Naive thymus-derived CD4-positive, alpha-beta T cell (primary cell): ENCODE measurements at regions not wholly inside any gene's neighbourhood (a gene's known extent, or its start where the extent isn't known, plus 50 kb on each side); places are given as distances from the start of the nearest gene placed in this dataset.
"Not testable (repeated sequence)": the region's sequence is repeated elsewhere in the genome, so short reads cannot be mapped to it uniquely, and the experiment has no call there.

Experiments used
- ATAC-seq: fragments of 150-1000 bp; cut with Tn5 transposase; 2 replicates; pipeline ENCODE4 v1.10.0; 2021; ENCODE audit warnings: mild to moderate bottlenecking, moderate library complexity
- CTCF ChIA-PET: fragments of 350-600 bp; sonication (Branson Sonifier 250); formaldehyde crosslinking; loops from one replicate; lab custom pipeline; 2021; ENCODE audit warnings: antibody characterized with exemption; lab: Charles Lee
- POLR2A ChIA-PET: fragments of 350-600 bp; sonication (Branson Sonifier 250); formaldehyde crosslinking; loops from one replicate; lab custom pipeline; 2021; ENCODE audit warnings: antibody characterized with exemption, inconsistent platforms; lab: Charles Lee
- DNase-seq, 9 donors: peaks; one replicate each; pipeline versions ENCODE4 v3.0.0 to v3.0.0-alpha.2; 2020 to 2022; ENCODE audit warnings: mixed read lengths in 1 of 9
- H3K27ac ChIP-seq: one replicate; pipeline ENCODE4 v1.7.0; 2013; ENCODE audit warnings: mild to moderate bottlenecking, low read depth, low read length, moderate library complexity
- H3K27me3 ChIP-seq, 2 donors: one replicate each; pipeline ENCODE4 v1.7.0; 2013; ENCODE audit warnings: low read length in 2 of 2, mild to moderate bottlenecking in 2 of 2, moderate library complexity in 2 of 2; ENCODE audit not compliant: control insufficient read depth in 2 of 2, insufficient read depth in 2 of 2
- H3K36me3 ChIP-seq, 3 experiments: 1 replicate in 2 of 3; 2 replicates in 1 of 3; pipeline ENCODE4 v1.7.0; 2013; ENCODE audit warnings: low read length in 3 of 3, mild to moderate bottlenecking in 3 of 3, moderate library complexity in 1 of 3; ENCODE audit not compliant: insufficient read depth in 3 of 3, control insufficient read depth in 2 of 3
- H3K4me1 ChIP-seq, 2 donors: one replicate each; pipeline ENCODE4 v1.7.0; 2013; ENCODE audit warnings: low read length in 2 of 2, mild to moderate bottlenecking in 2 of 2, moderate library complexity in 1 of 2; ENCODE audit not compliant: control insufficient read depth in 2 of 2, insufficient read depth in 2 of 2
- H3K4me3 ChIP-seq: 2 replicates; pipeline ENCODE4 v1.7.0; 2013; ENCODE audit warnings: mild to moderate bottlenecking, low read length
- H3K9me3 ChIP-seq, 3 experiments: 1 replicate in 2 of 3; 2 replicates in 1 of 3; pipeline ENCODE4 v1.7.0; 2013; ENCODE audit warnings: low read length in 3 of 3; ENCODE audit not compliant: control insufficient read depth in 2 of 3
- H3K27ac Mint-ChIP-seq, 9 donors: one replicate each; pipeline ENCODE4 v1.8.0; 2020 to 2022; ENCODE audit warnings: mixed read lengths in 9 of 9, mild to moderate bottlenecking in 8 of 9, moderate library complexity in 5 of 9, inconsistent platforms in 2 of 9
- H3K27me3 Mint-ChIP-seq, 5 donors: one replicate each; pipeline ENCODE4 v1.8.0; 2021 to 2022; ENCODE audit warnings: mixed read lengths in 5 of 5, mild to moderate bottlenecking in 1 of 5
- H3K36me3 Mint-ChIP-seq, 5 donors: one replicate each; pipeline ENCODE4 v1.8.0; 2020 to 2022; ENCODE audit warnings: mixed read lengths in 5 of 5, mild to moderate bottlenecking in 3 of 5, inconsistent platforms in 1 of 5
- H3K4me1 Mint-ChIP-seq, 7 donors: one replicate each; pipeline ENCODE4 v1.8.0; 2020 to 2022; ENCODE audit warnings: mixed read lengths in 7 of 7, mild to moderate bottlenecking in 3 of 7, inconsistent platforms in 1 of 7
- H3K4me3 Mint-ChIP-seq, 10 donors: one replicate each; pipeline ENCODE4 v1.8.0; 2020 to 2022; ENCODE audit warnings: mild to moderate bottlenecking in 10 of 10, mixed read lengths in 10 of 10, moderate library complexity in 6 of 10, inconsistent platforms in 2 of 10
- H3K9me3 Mint-ChIP-seq, 11 donors: one replicate each; pipeline ENCODE4 v1.8.0; 2020 to 2022; ENCODE audit warnings: mixed read lengths in 11 of 11, mild to moderate bottlenecking in 4 of 11, inconsistent platforms in 1 of 11, moderate library complexity in 1 of 11
- intact Hi-C, 2 donors: fragments of 100-400 bp; cut with micrococcal nuclease; formaldehyde crosslinking; loops; one replicate each; pipeline ENCODE4 v1.15.1; 2023

GRCh38 chr4:130736436-130737185 lies 1640.7 kb downstream of the C4orf33 start:
- Mint-ChIP-seq H3K36me3 (no peaks in the 10 kb centered on the region), H3K4me3 (no peak overlapping the region), H3K27me3 (no peaks in the 10 kb centered on the region), H3K4me1 (no peaks in the 10 kb centered on the region), H3K9me3 (peaks cover 0 to 27% (median 8%) of the 10 kb centered on the region in 11 donors), H3K27ac (no peak overlapping the region)
- CTCF ChIA-PET, result no interaction called here
- intact Hi-C loops, result no loop called here
- DNase-seq (no peak), ATAC-seq (no peak)
- no peaks in the 10 kb centered on the region for H3K27me3 ChIP-seq
- H3K36me3 ChIP-seq, result no peaks in the 10 kb centered on the region
- no peak overlapping the region for H3K4me3 ChIP-seq
- H3K9me3 ChIP-seq, result peaks cover 0 to 10% (median 0%) of the 10 kb centered on the region in 3 experiments
- POLR2A ChIA-PET, result no interaction called here
- no peaks in the 10 kb centered on the region for H3K4me1 ChIP-seq
- H3K27ac ChIP-seq, result no peak overlapping the region

- H3K9me3 Mint-ChIP-seq, result peaks cover 0 to 23% (median 7%) of the 10 kb centered on the region in 11 donors
- intact Hi-C loops, result no loop called here
- Histone ChIP-seq H3K4me1 (no peaks in the 10 kb centered on the region), H3K27me3 (no peaks in the 10 kb centered on the region), H3K36me3 (no peaks in the 10 kb centered on the region), H3K27ac (no peak overlapping the region), H3K4me3 (no peak overlapping the region), H3K9me3 (peaks cover 0 to 10% (median 0%) of the 10 kb centered on the region in 3 experiments)
- ATAC-seq (no peak), DNase-seq (no peak)
- CTCF ChIA-PET, result no interaction called here
- H3K4me3 Mint-ChIP-seq, result no peak overlapping the region
- no peaks in the 10 kb centered on the region for H3K27me3 Mint-ChIP-seq
- no peaks in the 10 kb centered on the region for H3K4me1 Mint-ChIP-seq
- no peaks in the 10 kb centered on the region for H3K36me3 Mint-ChIP-seq
- H3K27ac Mint-ChIP-seq, result no peak overlapping the region
- POLR2A ChIA-PET, result no interaction called here
Measured at GRCh38 chr4:130738233-130738632, 1642.3 kb downstream of the C4orf33 start.

DNA sequence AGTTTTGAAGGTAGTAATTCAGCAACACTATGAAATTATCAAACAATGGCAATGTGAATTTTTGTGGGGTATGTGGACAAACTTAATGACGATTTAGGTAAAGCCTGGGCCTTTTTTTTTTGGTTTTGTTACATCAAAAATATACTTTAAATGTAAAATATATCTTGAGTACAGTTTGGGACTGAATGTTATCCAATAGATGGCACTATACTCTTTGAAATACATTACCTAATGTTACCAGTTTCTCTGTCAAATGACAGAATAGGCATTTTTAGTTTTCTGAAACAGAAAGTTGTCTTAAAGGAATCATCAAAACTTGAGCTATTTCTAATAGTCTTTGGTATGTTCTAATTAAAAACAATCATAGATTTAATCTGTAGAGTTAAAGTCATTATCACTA lies 1651.9 kb downstream of the C4orf33 start:
- intact Hi-C loops, result no loop called here
- H3K27ac ChIP-seq, result no peak overlapping the region
- ChIA-PET POLR2A (no interaction called here), CTCF (no interaction called here)
- H3K4me3 Mint-ChIP-seq, result no peak overlapping the region
- no peaks in the 10 kb centered on the region for H3K36me3 ChIP-seq
- no peaks in the 10 kb centered on the region for H3K27me3 Mint-ChIP-seq
- H3K9me3 Mint-ChIP-seq, result peaks cover 0 to 11% (median 1%) of the 10 kb centered on the region in 11 donors
- H3K27ac Mint-ChIP-seq, result no peak overlapping the region
- H3K4me1 Mint-ChIP-seq, result no peaks in the 10 kb centered on the region
- DNase-seq (no peak), ATAC-seq (no peak)
- H3K9me3 ChIP-seq, result no peaks in the 10 kb centered on the region
- no peak overlapping the region for H3K4me3 ChIP-seq
- H3K27me3 ChIP-seq, result no peaks in the 10 kb centered on the region
- no peaks in the 10 kb centered on the region for H3K4me1 ChIP-seq
- H3K36me3 Mint-ChIP-seq, result no peaks in the 10 kb centered on the region

- intact Hi-C loops, result no loop called here
- CTCF ChIA-PET, result no interaction called here
Measured at GRCh38 chr4:130753926-130754325, 1658.0 kb downstream of the C4orf33 start.

DNA sequence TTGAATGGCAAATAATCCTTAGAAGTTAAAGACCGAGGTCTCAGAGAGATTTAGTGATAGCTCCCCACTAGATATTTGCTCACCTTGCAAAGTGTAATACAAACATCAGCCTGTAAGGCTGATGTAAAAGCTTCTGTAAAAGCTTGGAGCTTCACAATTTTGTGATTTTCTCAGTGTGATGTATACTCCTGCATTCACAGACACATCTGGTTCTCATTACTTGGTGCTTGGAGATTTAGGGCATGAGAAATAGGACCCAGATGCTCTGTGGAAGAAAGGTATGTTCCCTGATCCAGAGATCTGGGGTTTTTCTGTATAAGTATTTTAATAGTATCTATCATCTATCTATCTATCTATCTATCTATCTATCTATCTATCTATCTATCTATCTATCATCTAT lies 1664.3 kb downstream of the C4orf33 start:
- no peak overlapping the region for H3K27ac ChIP-seq
- intact Hi-C loops, result no loop called here
- H3K4me1 ChIP-seq, result no peaks in the 10 kb centered on the region
- CTCF ChIA-PET, result no interaction called here
- H3K4me3 Mint-ChIP-seq, result no peak overlapping the region
- no peaks in the 10 kb centered on the region for H3K9me3 ChIP-seq
- H3K4me3 ChIP-seq, result no peak overlapping the region
- no peaks in the 10 kb centered on the region for H3K4me1 Mint-ChIP-seq
- peaks cover 0 to 16% (median 2%) of the 10 kb centered on the region in 11 donors for H3K9me3 Mint-ChIP-seq
- H3K36me3 ChIP-seq, result no peaks in the 10 kb centered on the region
- H3K27me3 ChIP-seq, result no peaks in the 10 kb centered on the region
- POLR2A ChIA-PET, result no interaction called here
- H3K27ac Mint-ChIP-seq, result no peak overlapping the region
- DNase-seq, result no peak
- no peaks in the 10 kb centered on the region for H3K36me3 Mint-ChIP-seq
- no peak for ATAC-seq
- H3K27me3 Mint-ChIP-seq, result no peaks in the 10 kb centered on the region

More at GRCh38 chr4:130753926-130754325, 1658.0 kb downstream of the C4orf33 start:
- Mint-ChIP-seq H3K27me3 (no peaks in the 10 kb centered on the region), H3K9me3 (peaks cover 0 to 11% (median 5%) of the 10 kb centered on the region in 11 donors), H3K36me3 (no peaks in the 10 kb centered on the region), H3K4me3 (no peak overlapping the region), H3K27ac (no peak overlapping the region), H3K4me1 (no peaks in the 10 kb centered on the region)
- POLR2A ChIA-PET, result no interaction called here
- ATAC-seq, result no peak
- no peaks in the 10 kb centered on the region for H3K36me3 ChIP-seq
- no peak overlapping the region for H3K27ac ChIP-seq
- H3K4me1 ChIP-seq, result no peaks in the 10 kb centered on the region
- DNase-seq, result no peak
- no peaks in the 10 kb centered on the region for H3K9me3 ChIP-seq
- no peaks in the 10 kb centered on the region for H3K27me3 ChIP-seq
- H3K4me3 ChIP-seq, result no peak overlapping the region

GRCh38 chr4:130767384-130767783 lies 1671.4 kb downstream of the C4orf33 start:
- CTCF ChIA-PET, intact Hi-C loops, DNase-seq, H3K27me3 Mint-ChIP-seq, H3K4me3 ChIP-seq, H3K4me1 ChIP-seq, H3K9me3 ChIP-seq, H3K4me3 Mint-ChIP-seq, POLR2A ChIA-PET, H3K36me3 Mint-ChIP-seq, H3K27ac Mint-ChIP-seq, H3K4me1 Mint-ChIP-seq, H3K27ac ChIP-seq, ATAC-seq, H3K27me3 ChIP-seq, H3K36me3 ChIP-seq: not testable (repeated sequence)
- H3K9me3 Mint-ChIP-seq, result peaks cover 0 to 22% (median 5%) of the 10 kb centered on the region in 11 donors

DNA sequence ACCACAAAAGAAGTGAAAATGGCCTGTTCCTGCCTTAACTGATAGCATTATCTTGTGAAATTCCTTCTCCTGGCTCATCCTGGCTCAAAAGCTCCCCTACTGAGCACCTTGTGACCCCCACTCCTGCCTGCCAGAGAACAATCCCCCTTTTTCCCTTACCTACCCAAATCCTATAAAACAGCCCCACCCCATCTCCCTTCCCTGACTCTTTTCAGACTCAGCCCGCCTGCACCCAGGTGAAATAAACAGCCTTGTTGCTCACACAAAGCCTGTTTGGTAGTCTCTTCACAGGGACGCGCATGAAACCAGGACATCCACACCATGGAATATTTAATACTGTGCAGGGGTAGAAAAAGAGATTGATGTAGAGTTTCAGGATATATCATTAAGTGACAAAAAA lies 1677.0 kb downstream of the C4orf33 start:
- H3K36me3 Mint-ChIP-seq, POLR2A ChIA-PET, CTCF ChIA-PET: not testable (repeated sequence)

More for the DNA sequence above, 1677.0 kb downstream of the C4orf33 start:
- H3K27ac Mint-ChIP-seq, DNase-seq, H3K4me3 ChIP-seq, H3K9me3 ChIP-seq, H3K36me3 ChIP-seq, H3K4me1 Mint-ChIP-seq, H3K27me3 Mint-ChIP-seq, H3K4me3 Mint-ChIP-seq, H3K27ac ChIP-seq, H3K4me1 ChIP-seq, intact Hi-C loops, ATAC-seq, H3K27me3 ChIP-seq: not testable (repeated sequence)
- peaks cover 0 to 24% (median 9%) of the 10 kb centered on the region in 11 donors for H3K9me3 Mint-ChIP-seq
